Stimulated activated CD4-positive, alpha-beta T cell treated with anti-CD3 and anti-CD28 coated beads, Interleukin-1b, Interleukin-23, amount 100 ng/mL, for 48 hours (primary cell): ENCODE measurements at regions not wholly inside any gene's neighbourhood (a gene's known extent, or its start where the extent isn't known, plus 50 kb on each side); places are given as distances from the start of the nearest gene placed in this dataset.

ENCODE experiments used
- DNase-seq: peaks from one replicate; pipeline ENCODE4 v3.0.0-alpha.2; 2020

DNA sequence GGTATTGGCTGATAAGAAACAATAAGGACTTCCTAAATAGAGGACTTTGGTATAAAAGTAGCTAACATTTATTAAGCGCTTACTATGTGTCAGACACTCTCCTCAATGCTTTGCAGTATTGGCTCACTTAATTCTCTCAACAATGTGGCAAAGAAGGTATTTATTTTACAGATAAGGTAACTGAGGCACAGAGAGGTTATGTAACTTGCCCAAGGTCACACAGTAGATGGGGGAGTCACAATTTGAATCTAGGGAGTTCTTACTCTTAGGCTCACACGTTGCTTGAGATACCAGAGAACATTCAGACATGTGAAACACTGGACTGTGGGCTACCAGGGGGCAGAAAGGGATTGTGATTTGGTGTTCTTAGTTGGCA lies 60.8 kb upstream of the GPR158 start:
- DNase-seq: no peak

GRCh38 chr10:25117757-25118156 lies 57.0 kb upstream of the GPR158 start:
- no peak for DNase-seq

GRCh38 chr10:25120188-25120587 lies 54.6 kb upstream of the GPR158 start:
- DNase-seq: no peak
